ENCODE measurements at regions not wholly inside any gene's neighbourhood (a gene's known extent, or its start where the extent isn't known, plus 50 kb on each side); places are given as distances from the start of the nearest gene placed in this dataset.

DNA sequence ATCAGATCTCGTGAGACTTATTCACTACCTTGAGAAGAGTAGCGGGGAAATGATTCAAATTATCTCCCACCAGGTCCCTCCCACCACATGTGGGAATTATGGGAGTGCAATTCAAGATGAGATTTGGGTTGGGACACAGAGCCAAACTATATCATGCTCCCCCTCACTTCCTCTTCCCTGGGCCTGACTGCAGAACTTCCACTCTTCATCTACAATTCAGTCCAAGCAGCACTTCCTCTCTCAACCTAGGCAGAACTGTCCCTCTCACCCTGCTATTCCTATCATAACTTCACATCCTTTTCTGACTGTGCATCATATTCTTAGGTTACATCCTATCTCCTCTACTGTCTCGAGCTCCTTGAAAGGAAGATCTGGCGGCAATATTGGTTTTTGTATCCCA is 184.0 kb upstream of the HDDC2 start:
- no peak overlapping the region for H4K5ac ChIP-seq (ENCODE audit: low read depth, low read length)
- H3K79me1 ChIP-seq (ENCODE audit: low read depth in 1 of 2, low read length in 2 of 2): no peaks in the 10 kb centered on the region
- H3K9ac ChIP-seq (ENCODE audit: low read depth, low read length): no peak overlapping the region
- H3K9me3 ChIP-seq (ENCODE audit: control insufficient read depth, insufficient read depth, low read length): no peaks in the 10 kb centered on the region
- H2BK5ac ChIP-seq (ENCODE audit: low read depth, low read length, poor library complexity, severe bottlenecking): no peak overlapping the region
- H2BK120ac ChIP-seq (ENCODE audit: low read depth, low read length): no peak overlapping the region
- no peak overlapping the region for H3K56ac ChIP-seq (ENCODE audit: extremely low read depth, insufficient read depth, low read length)
- no peak overlapping the region for H3K4me2 ChIP-seq (ENCODE audit: low read depth, low read length)
- no peak overlapping the region for H3K23ac ChIP-seq (ENCODE audit: low read depth, low read length)
- intact Hi-C loops (cut with micrococcal nuclease): no loop called here
- no peak overlapping the region for H2BK20ac ChIP-seq (ENCODE audit: low read depth, low read length)
- no peaks in the 10 kb centered on the region for H3K36me3 ChIP-seq (ENCODE audit: control insufficient read depth, insufficient read depth, low read length)
- TF ChIP-seq BHLHE40 (IDR thresholded peaks at IDR 0.05; ENCODE audit: low read depth, low read length) (no peak), MXI1 (IDR thresholded peaks at IDR 0.05; ENCODE audit: borderline replicate concordance, low read depth, low read length) (no peak)
- H2AFZ ChIP-seq (replicated peaks; ENCODE audit: low read length, poor library complexity): no peak overlapping the region
- no peak overlapping the region for H2AK9ac ChIP-seq (replicated peaks; ENCODE audit: low read depth, low read length, poor library complexity)
- WGBS, 2 experiments (ENCODE audit: extremely low coverage in 2 of 2, insufficient read length in 1 of 2): no CpG with 5 or more reads among the region's 4 CpGs
- POLR2A ChIA-PET (ENCODE audit: unreplicated experiment): no interaction called here
- no peaks in the 10 kb centered on the region for H3K4me1 ChIP-seq (ENCODE audit: control insufficient read depth, insufficient read depth, low read length)
- dilution Hi-C loops (cut with HindIII; ENCODE audit: low sequenced_read_pairs, unreplicated experiment): no loop called here
- no peak overlapping the region for H3K14ac ChIP-seq (replicated peaks; ENCODE audit: low read depth, low read length)
- H4K20me1 ChIP-seq (ENCODE audit: insufficient read depth, low read length): no peaks in the 10 kb centered on the region
- H3K27me3 ChIP-seq (ENCODE audit: control insufficient read depth, insufficient read depth, low read length): no peaks in the 10 kb centered on the region; the same call in 1 of the 2 replicates
- in situ Hi-C loops (cut with MboI; ENCODE audit: low sequenced_read_pairs): no loop called here
- DNase-seq (no peak), ATAC-seq (ENCODE audit: low read depth) (no peak)
- no peak overlapping the region for H3K18ac ChIP-seq (ENCODE audit: low read depth, low read length)
- H4K91ac ChIP-seq (ENCODE audit: insufficient read depth, low read depth, low read length): no peak overlapping the region
- H3K4me3 ChIP-seq (ENCODE audit: insufficient read depth, low read depth, low read length): no peak overlapping the region
- no peaks in the 10 kb centered on the region for H3K9me1 ChIP-seq (ENCODE audit: insufficient read depth, low read length)
- H2BK15ac ChIP-seq (ENCODE audit: low read depth, low read length): no peak overlapping the region
- no peak overlapping the region for H2AK5ac ChIP-seq (ENCODE audit: low read depth, low read length)
- CTCF ChIA-PET: interaction anchor here (0.6 kb wide), 1 partner anchor 1328 kb away, joined by 3 read pairs; no protein-coding TSS in a partner anchor
- no peak overlapping the region for H3K27ac ChIP-seq (ENCODE audit: insufficient read depth, low read length)
- H3K4ac ChIP-seq (ENCODE audit: low read depth, low read length): no peak overlapping the region
- no peak overlapping the region for H4K8ac ChIP-seq (ENCODE audit: low read depth in 2 of 2, low read length in 2 of 2)
- BruUV-seq (replicated peaks): no TSS peak
